ENCODE measurements at regions not wholly inside any gene's neighbourhood (a gene's known extent, or its start where the extent isn't known, plus 50 kb on each side); places are given as distances from the start of the nearest gene placed in this dataset.

DNA sequence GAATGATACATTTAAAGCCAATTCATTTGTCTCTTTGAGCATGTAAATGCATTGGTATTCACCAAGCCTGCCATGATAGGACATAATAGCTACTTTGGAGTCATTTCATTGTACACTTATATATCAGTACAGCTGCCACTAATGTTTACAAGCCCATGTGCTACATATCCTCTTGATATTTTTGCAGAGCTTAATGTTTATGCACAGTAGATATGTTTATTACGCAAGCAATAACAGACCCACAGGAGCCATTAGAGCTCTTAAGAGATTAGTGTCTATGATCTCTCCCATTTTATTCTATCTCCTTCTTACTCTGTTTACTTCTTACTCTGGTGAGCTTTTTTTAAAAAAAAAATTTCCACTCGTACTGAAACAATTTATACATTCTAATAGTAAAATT lies 1132.1 kb upstream of the ZEB2 start:
- no peak for TF ChIP-seq CTCF (conservative IDR thresholded peaks at IDR 0.05 in 1 of 2, IDR thresholded peaks at IDR 0.05 in 1 of 2; ENCODE audit: low read depth in 1 of 2, low read length in 2 of 2)
- TF ChIP-seq EZH2 (IDR thresholded peaks at IDR 0.05; ENCODE audit: low read length, missing control alignments), result no peak

All from fibroblast of lung (primary cell).